ENCODE measurements at regions not wholly inside any gene's neighbourhood (a gene's known extent, or its start where the extent isn't known, plus 50 kb on each side); places are given as distances from the start of the nearest gene placed in this dataset.

DNA sequence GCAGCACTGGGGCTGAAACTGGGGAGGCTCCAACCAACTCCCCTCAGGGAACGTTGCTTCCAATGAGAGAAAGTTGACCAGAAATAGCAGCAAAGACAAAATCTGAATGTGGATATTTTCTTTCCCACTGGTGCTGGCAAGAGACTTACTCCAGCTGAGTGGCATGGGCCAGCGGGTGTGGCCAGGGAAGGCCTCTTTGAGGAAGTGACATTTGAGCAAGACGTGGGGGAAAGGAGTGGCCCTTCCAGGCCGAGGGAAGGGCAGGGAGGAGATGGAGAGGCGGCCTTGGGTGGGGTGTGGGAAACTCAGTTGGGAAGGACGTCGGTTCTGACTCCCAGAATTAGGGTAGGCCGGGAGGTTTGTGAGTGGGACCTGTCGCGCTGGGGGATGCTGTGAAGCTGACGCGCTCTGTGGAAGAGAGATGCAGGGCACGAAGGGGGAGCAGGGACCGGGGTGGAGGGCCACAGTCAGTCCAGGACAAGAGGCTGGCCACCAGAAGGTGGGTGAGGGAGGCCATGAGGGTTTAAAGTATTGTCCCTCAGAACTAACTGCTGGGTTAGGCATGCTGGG is 96.7 kb upstream of the IKZF1 start:
- Mint-ChIP-seq H3K9me3 (no peaks in the 10 kb centered on the region), H3K4me1 (ENCODE audit: low read depth) (peaks cover 92% of the 10 kb centered on the region), H3K4me3 (ENCODE audit: low read depth) (peak overlapping the region; percentile 41), H3K36me3 (ENCODE audit: low read depth) (peaks cover 4% of the 10 kb centered on the region), H3K27ac (peak overlapping the region; percentile 94), H3K27me3 (ENCODE audit: low read depth) (no peaks in the 10 kb centered on the region)
- DNase-seq (ENCODE audit: low spot score), result no peak
- intact Hi-C loops (cut with micrococcal nuclease), result loop anchor here (2.0 kb wide), 1 partner anchor 51 kb away; no protein-coding TSS in a partner anchor

DNA sequence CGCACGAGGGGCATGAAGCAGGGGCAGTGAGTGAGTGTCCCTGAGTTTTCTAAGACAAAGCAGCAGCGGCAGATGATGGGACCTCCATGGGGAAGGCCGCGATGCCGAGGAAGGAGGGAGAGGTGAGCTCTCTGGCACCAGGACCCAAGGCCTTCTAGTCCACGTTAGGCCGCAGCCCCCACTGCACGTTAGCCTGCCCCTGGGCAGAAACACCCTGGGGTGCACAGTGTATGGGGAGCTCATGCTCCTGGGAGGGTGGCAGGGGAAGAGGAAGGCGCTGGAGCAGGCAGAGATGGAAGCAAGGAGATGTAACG is 97.3 kb upstream of the IKZF1 start:
- H3K27ac Mint-ChIP-seq, result peak overlapping the region; percentile 94
- no peak for DNase-seq (ENCODE audit: low spot score)
- H3K4me1 Mint-ChIP-seq (ENCODE audit: low read depth), result peaks cover 91% of the 10 kb centered on the region
- H3K9me3 Mint-ChIP-seq, result no peaks in the 10 kb centered on the region
- peaks cover 4% of the 10 kb centered on the region for H3K36me3 Mint-ChIP-seq (ENCODE audit: low read depth)
- H3K4me3 Mint-ChIP-seq (ENCODE audit: low read depth), result peak overlapping the region; percentile 41
- H3K27me3 Mint-ChIP-seq (ENCODE audit: low read depth), result no peaks in the 10 kb centered on the region
- intact Hi-C loops (cut with micrococcal nuclease), result no loop called here

DNA sequence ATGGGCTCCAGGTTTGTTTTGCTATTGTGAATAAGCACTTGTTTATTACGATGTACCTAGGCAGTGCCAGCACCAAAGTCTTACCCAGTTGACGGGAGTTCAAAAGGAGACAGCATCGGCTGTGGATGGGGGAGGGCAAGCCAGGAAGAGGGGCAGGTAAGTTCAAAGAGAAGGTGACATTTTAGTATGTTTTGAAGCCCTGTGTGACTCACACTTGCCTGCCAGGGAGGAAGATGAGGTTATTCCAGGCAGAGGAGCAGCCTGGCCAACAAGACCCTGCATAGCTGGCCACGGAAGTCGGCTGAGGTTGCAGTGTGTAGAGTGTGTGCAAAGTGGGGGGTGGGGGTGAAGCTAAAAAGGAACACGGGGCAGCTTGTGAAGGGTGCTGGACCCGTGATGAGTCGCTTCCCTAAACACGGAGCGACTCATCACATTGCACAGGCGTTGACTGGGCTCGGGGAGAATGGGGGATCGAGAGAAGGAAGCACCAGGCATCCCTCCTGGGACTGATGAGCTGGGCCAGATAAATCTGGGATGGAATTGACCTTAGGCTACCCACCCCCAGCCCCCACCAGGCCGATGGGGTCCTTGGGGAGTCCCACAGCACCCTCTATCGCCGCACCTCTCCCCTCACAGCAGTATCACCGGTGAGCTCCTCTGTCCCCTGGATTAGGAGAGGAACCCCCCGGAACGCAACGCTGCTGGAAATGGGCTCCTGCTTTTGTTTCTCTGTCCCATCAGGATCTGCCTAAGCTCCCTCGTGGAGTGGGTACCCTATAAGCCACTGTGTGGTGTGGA is 97.9 kb upstream of the IKZF1 start:
- peak overlapping the region; percentile 58 for H3K4me3 Mint-ChIP-seq (ENCODE audit: low read depth)
- DNase-seq (ENCODE audit: low spot score), result peak; percentile 50
- peak overlapping the region; percentile 94 for H3K27ac Mint-ChIP-seq
- H3K4me1 Mint-ChIP-seq (ENCODE audit: low read depth), result peaks cover 92% of the 10 kb centered on the region
- H3K27me3 Mint-ChIP-seq (ENCODE audit: low read depth), result no peaks in the 10 kb centered on the region
- intact Hi-C loops (cut with micrococcal nuclease), result no loop called here
- H3K36me3 Mint-ChIP-seq (ENCODE audit: low read depth), result peaks cover 3% of the 10 kb centered on the region
- H3K9me3 Mint-ChIP-seq, result no peaks in the 10 kb centered on the region

DNA sequence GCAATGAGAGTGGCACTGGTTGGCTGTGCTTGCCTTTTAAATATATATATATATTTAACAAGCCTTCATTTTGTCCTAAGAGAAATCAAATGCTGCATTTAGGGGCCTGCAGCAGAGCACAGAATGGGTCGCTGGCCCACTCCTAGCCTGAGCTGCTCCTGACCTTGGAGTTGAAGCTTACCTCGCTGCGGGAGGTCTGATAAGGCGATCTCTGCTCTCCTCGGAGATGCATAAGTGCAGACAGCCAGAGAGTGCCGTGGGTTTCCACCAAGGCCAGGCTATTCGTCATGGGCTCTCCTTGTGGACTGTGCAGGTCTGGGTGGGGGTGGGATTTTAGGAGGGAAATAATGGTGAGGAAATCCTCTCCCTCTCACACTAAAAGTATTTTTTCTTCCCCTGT is 99.5 kb upstream of the IKZF1 start:
- Mint-ChIP-seq H3K9me3 (no peaks in the 10 kb centered on the region), H3K4me1 (ENCODE audit: low read depth) (peaks cover 83% of the 10 kb centered on the region), H3K4me3 (ENCODE audit: low read depth) (no peak overlapping the region), H3K27me3 (ENCODE audit: low read depth) (no peaks in the 10 kb centered on the region), H3K27ac (no peak overlapping the region), H3K36me3 (ENCODE audit: low read depth) (no peaks in the 10 kb centered on the region)
- no peak for DNase-seq (ENCODE audit: low spot score)
- intact Hi-C loops (cut with micrococcal nuclease), result loop anchor here (1.0 to 2.0 kb wide), 4 partner anchors 62 to 213 kb away; partner anchors contain the start of gene ZPBP

DNA sequence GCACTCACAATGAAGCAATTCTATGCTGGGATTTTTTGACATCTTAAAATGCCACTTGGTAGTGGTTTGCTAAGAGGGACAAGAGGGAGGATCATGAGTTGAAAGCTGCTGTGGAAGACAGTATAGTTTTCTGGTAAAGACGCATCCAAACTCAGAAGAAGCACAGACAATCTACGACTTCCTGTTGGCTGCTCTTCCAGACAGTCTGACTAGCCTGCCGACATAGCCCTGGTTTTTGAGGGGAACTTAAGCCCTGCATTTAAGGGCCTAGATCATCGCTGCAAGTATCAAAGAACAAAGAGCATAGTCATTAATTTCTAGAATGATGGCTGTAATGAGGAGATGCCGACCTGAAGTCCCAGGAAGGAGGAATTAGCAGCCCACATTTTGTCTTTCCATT is 99.9 kb upstream of the IKZF1 start:
- peaks cover 83% of the 10 kb centered on the region for H3K4me1 Mint-ChIP-seq (ENCODE audit: low read depth)
- no peak overlapping the region for H3K4me3 Mint-ChIP-seq (ENCODE audit: low read depth)
- no peaks in the 10 kb centered on the region for H3K36me3 Mint-ChIP-seq (ENCODE audit: low read depth)
- H3K27ac Mint-ChIP-seq, result peak overlapping the region; percentile 64
- intact Hi-C loops (cut with micrococcal nuclease), result loop anchor here (2.0 kb wide), 1 partner anchor 112 kb away; the partner anchor contains the start of gene ZPBP
- DNase-seq (ENCODE audit: low spot score), result no peak
- H3K27me3 Mint-ChIP-seq (ENCODE audit: low read depth), result no peaks in the 10 kb centered on the region
- H3K9me3 Mint-ChIP-seq, result no peaks in the 10 kb centered on the region

DNA sequence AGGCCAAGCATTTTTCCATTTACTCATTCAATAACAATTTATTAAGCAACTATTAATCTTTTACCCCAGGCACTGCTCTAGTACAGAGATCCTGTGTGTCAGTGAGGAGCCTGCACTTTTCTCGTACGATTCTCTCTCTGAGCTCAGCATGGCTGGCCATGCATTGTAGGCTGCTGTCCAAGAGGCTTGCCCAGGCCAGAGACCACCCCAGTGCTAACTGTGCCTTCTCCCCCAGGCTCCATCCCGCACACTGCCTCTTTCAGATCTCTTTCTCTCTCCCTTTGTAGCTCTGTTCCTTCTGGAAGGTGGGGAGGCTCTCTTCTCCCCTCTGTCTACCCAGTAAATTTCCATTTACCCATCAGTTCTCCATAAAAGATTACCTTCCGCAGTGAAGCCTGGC is 101.0 kb upstream of the IKZF1 start:
- H3K4me3 Mint-ChIP-seq (ENCODE audit: low read depth), result no peak overlapping the region
- peaks cover 83% of the 10 kb centered on the region for H3K4me1 Mint-ChIP-seq (ENCODE audit: low read depth)
- no peak for DNase-seq (ENCODE audit: low spot score)
- H3K9me3 Mint-ChIP-seq, result no peaks in the 10 kb centered on the region
- no peaks in the 10 kb centered on the region for H3K36me3 Mint-ChIP-seq (ENCODE audit: low read depth)
- peak overlapping the region; percentile 19 for H3K27ac Mint-ChIP-seq
- intact Hi-C loops (cut with micrococcal nuclease), result no loop called here
- H3K27me3 Mint-ChIP-seq (ENCODE audit: low read depth), result no peaks in the 10 kb centered on the region

DNA sequence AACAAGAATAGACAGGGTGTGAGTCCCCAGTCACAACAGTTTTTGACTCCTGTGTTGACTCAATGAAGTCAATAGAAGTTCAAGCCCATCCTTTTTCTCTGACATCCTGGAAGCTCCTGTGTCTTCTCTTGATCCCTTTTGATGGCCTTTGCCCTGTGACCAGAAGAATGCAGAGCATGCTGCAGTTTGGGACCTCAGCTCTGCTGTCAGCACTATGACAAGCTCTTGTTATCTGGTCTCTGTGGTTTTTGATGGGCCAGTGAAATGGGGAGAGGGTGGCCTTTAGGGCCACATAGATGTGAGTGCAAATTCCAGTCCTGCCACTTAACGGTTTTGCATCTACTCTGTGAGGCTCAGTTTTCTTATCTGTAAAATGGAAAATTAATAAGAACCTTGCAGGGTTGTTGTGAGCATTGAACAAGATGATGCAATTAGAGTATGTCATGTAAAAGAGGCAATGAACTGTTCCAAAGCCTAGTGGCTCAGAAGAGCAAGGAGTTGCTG is 102.4 kb upstream of the IKZF1 start:
- Mint-ChIP-seq H3K36me3 (ENCODE audit: low read depth) (no peaks in the 10 kb centered on the region), H3K27ac (peak overlapping the region; percentile 13), H3K27me3 (ENCODE audit: low read depth) (no peaks in the 10 kb centered on the region), H3K4me3 (ENCODE audit: low read depth) (no peak overlapping the region), H3K9me3 (no peaks in the 10 kb centered on the region), H3K4me1 (ENCODE audit: low read depth) (peaks cover 80% of the 10 kb centered on the region)
- DNase-seq (ENCODE audit: low spot score), result no peak
- intact Hi-C loops (cut with micrococcal nuclease), result no loop called here

GRCh38 chr7:50199824-50200223 is 104.7 kb upstream of the IKZF1 start:
- no peaks in the 10 kb centered on the region for H3K36me3 Mint-ChIP-seq (ENCODE audit: low read depth)
- H3K27ac Mint-ChIP-seq, result no peak overlapping the region
- no peak overlapping the region for H3K4me3 Mint-ChIP-seq (ENCODE audit: low read depth)
- H3K9me3 Mint-ChIP-seq, result no peaks in the 10 kb centered on the region
- peaks cover 62% of the 10 kb centered on the region for H3K4me1 Mint-ChIP-seq (ENCODE audit: low read depth)
- intact Hi-C loops (cut with micrococcal nuclease), result loop anchor here (5.0 kb wide), 1 partner anchor 247 kb away; no protein-coding TSS in a partner anchor
- no peaks in the 10 kb centered on the region for H3K27me3 Mint-ChIP-seq (ENCODE audit: low read depth)
- DNase-seq (ENCODE audit: low spot score), result no peak

GRCh38 chr7:50197549-50197948 is 104.5 kb upstream of the ZPBP start:
- no peak for DNase-seq (ENCODE audit: low spot score)
- intact Hi-C loops (cut with micrococcal nuclease), result loop anchor here (1.0 to 5.0 kb wide), 4 partner anchors 30 to 250 kb away; no protein-coding TSS in a partner anchor

DNA sequence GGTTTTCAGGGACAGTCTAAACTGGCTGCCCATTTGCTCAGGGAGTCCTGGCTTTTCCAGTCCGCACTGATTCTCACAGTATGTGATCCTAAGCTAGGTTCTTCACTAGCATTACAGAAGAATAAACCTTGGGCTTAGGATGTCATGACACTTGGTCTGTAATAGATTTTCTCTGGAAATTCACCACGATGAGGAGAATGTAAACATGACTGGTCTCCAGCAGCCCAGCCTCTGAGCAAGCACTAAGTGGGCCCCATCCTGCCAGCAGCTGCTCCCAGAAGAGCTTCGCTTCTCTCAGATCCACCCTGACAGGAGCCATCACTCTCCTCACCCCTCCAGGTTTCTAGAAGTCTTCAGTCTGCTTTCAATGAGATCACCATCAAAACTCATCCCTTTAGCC is 103.7 kb upstream of the ZPBP start:
- H3K4me1 Mint-ChIP-seq (ENCODE audit: low read depth), result peaks cover 33% of the 10 kb centered on the region
- H3K27me3 Mint-ChIP-seq (ENCODE audit: low read depth), result peaks cover 4% of the 10 kb centered on the region
- DNase-seq (ENCODE audit: low spot score), result no peak
- intact Hi-C loops (cut with micrococcal nuclease), result loop anchor here (1.0 to 5.0 kb wide), 4 partner anchors 29 to 251 kb away; no protein-coding TSS in a partner anchor
- H3K4me3 Mint-ChIP-seq (ENCODE audit: low read depth), result no peak overlapping the region
- H3K36me3 Mint-ChIP-seq (ENCODE audit: low read depth), result no peaks in the 10 kb centered on the region
- peak overlapping the region; percentile 24 for H3K27ac Mint-ChIP-seq
- H3K9me3 Mint-ChIP-seq, result no peaks in the 10 kb centered on the region

More at GRCh38 chr7:50197549-50197948, 104.5 kb upstream of the ZPBP start:
- peak overlapping the region; percentile 82 for H3K27ac Mint-ChIP-seq
- peaks cover 4% of the 10 kb centered on the region for H3K27me3 Mint-ChIP-seq (ENCODE audit: low read depth)
- no peaks in the 10 kb centered on the region for H3K9me3 Mint-ChIP-seq
- H3K36me3 Mint-ChIP-seq (ENCODE audit: low read depth), result no peaks in the 10 kb centered on the region
- H3K4me3 Mint-ChIP-seq (ENCODE audit: low read depth), result no peak overlapping the region
- H3K4me1 Mint-ChIP-seq (ENCODE audit: low read depth), result peaks cover 41% of the 10 kb centered on the region

GRCh38 chr7:50190776-50191175 is 97.7 kb upstream of the ZPBP start:
- intact Hi-C loops (cut with micrococcal nuclease), result no loop called here
- peaks cover 7% of the 10 kb centered on the region for H3K9me3 Mint-ChIP-seq
- H3K4me3 Mint-ChIP-seq (ENCODE audit: low read depth), result no peak overlapping the region
- no peak overlapping the region for H3K27ac Mint-ChIP-seq
- peaks cover 6% of the 10 kb centered on the region for H3K27me3 Mint-ChIP-seq (ENCODE audit: low read depth)
- H3K36me3 Mint-ChIP-seq (ENCODE audit: low read depth), result peaks cover 3% of the 10 kb centered on the region
- peaks cover 4% of the 10 kb centered on the region for H3K4me1 Mint-ChIP-seq (ENCODE audit: low read depth)
- no peak for DNase-seq (ENCODE audit: low spot score)

DNA sequence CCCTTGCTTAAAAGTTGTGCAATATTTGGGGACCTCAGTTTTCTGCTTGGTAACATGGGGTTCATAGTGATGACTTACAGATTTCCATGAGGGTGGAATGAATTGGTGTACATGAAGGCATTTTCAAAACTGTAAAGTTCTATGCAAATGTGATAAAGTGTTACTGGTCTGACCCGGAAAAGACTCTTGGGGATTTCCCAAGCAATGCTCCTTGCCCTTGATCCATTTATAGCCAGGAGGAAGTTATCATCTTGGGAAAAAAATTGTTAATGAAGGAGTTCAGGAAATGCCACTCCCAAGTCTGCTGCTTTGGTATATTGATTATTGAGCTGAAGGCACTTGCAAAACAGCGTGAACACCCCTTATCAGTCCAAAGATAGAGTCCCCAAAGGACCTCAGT is 96.3 kb upstream of the ZPBP start:
- H3K4me1 Mint-ChIP-seq (ENCODE audit: low read depth), result peaks cover 9% of the 10 kb centered on the region
- H3K4me3 Mint-ChIP-seq (ENCODE audit: low read depth), result no peak overlapping the region
- H3K27ac Mint-ChIP-seq, result no peak overlapping the region
- DNase-seq (ENCODE audit: low spot score), result no peak
- H3K27me3 Mint-ChIP-seq (ENCODE audit: low read depth), result peaks cover 2% of the 10 kb centered on the region
- H3K9me3 Mint-ChIP-seq, result peaks cover 7% of the 10 kb centered on the region
- peaks cover 3% of the 10 kb centered on the region for H3K36me3 Mint-ChIP-seq (ENCODE audit: low read depth)
- intact Hi-C loops (cut with micrococcal nuclease), result no loop called here
